ENCODE measurements at regions not wholly inside any gene's neighbourhood (a gene's known extent, or its start where the extent isn't known, plus 50 kb on each side); places are given as distances from the start of the nearest gene placed in this dataset.
"Not testable (repeated sequence)": the region's sequence is repeated elsewhere in the genome, so short reads cannot be mapped to it uniquely, and the experiment has no call there.

- Histone ChIP-seq H3K9ac (no peak overlapping the region), H3K4me3 (no peak overlapping the region), H3K27ac (no peak overlapping the region), H3K4me1 (no peaks in the 10 kb centered on the region), H3K4me2 (no peak overlapping the region), H4K20me1 (no peaks in the 10 kb centered on the region), H3K27me3 (no peaks in the 10 kb centered on the region), H3K9me3 (replicated peaks in 1 of 11) (no peaks in the 10 kb centered on the region), H3K36me3 (no peaks in the 10 kb centered on the region)
- no peak for TF ChIP-seq Cebpa-rat (IDR thresholded peaks at IDR 0.05)
Measured at GRCh38 chr21:16441789-16442188, 712.0 kb downstream of the USP25 start.

- H3K4me1 ChIP-seq = peaks cover 0 to 8% (median 0%) of the 10 kb centered on the region in 10 experiments; a peak in 2 of 20 replicates
- H3K27me3 ChIP-seq = no peaks in the 10 kb centered on the region
- TF ChIP-seq Cebpa-rat (IDR thresholded peaks at IDR 0.05) = no peak
- no peaks in the 10 kb centered on the region for H3K36me3 ChIP-seq
- no peak overlapping the region for H3K9ac ChIP-seq
- no peaks in the 10 kb centered on the region for H3K9me3 ChIP-seq (replicated peaks in 1 of 11)
- no peak overlapping the region for H3K4me3 ChIP-seq
- H4K20me1 ChIP-seq = no peaks in the 10 kb centered on the region
- no peak overlapping the region for H3K4me2 ChIP-seq
- H3K27ac ChIP-seq = no peak overlapping the region
Measured at GRCh38 chr21:16454399-16454798, 724.6 kb downstream of the USP25 start.

- H3K27me3 ChIP-seq = no peaks in the 10 kb centered on the region
- H3K36me3 ChIP-seq = no peaks in the 10 kb centered on the region
- no peaks in the 10 kb centered on the region for H3K9me3 ChIP-seq (replicated peaks in 1 of 11)
- no peak for TF ChIP-seq Cebpa-rat (IDR thresholded peaks at IDR 0.05)
- H3K4me1 ChIP-seq = peaks cover 0 to 8% (median 0%) of the 10 kb centered on the region in 10 experiments; a peak in 2 of 20 replicates
- no peaks in the 10 kb centered on the region for H4K20me1 ChIP-seq
- no peak overlapping the region for H3K9ac ChIP-seq
- no peak overlapping the region for H3K4me2 ChIP-seq
- H3K27ac ChIP-seq = no peak overlapping the region
- no peak overlapping the region for H3K4me3 ChIP-seq
Measured at GRCh38 chr21:16455526-16455925, 725.7 kb downstream of the USP25 start.

- H3K4me1 ChIP-seq = peaks cover 0 to 8% (median 0%) of the 10 kb centered on the region in 10 experiments; a peak in 2 of 20 replicates
- no peaks in the 10 kb centered on the region for H3K9me3 ChIP-seq (replicated peaks in 1 of 11)
- no peaks in the 10 kb centered on the region for H3K36me3 ChIP-seq
- no peak for TF ChIP-seq Cebpa-rat (IDR thresholded peaks at IDR 0.05)
- H3K27me3 ChIP-seq = no peaks in the 10 kb centered on the region
- H3K4me3 ChIP-seq = no peak overlapping the region
- H4K20me1 ChIP-seq = no peaks in the 10 kb centered on the region
- H3K9ac ChIP-seq = no peak overlapping the region
- H3K27ac ChIP-seq = no peak overlapping the region
- H3K4me2 ChIP-seq = no peak overlapping the region
Measured at GRCh38 chr21:16455978-16456377, 726.2 kb downstream of the USP25 start.

GRCh38 chr21:16457498-16457897 is 727.7 kb downstream of the USP25 start:
- Histone ChIP-seq H3K9ac (no peak overlapping the region), H3K4me3 (no peak overlapping the region), H4K20me1 (no peaks in the 10 kb centered on the region), H3K27me3 (no peaks in the 10 kb centered on the region), H3K9me3 (replicated peaks in 1 of 11) (no peaks in the 10 kb centered on the region), H3K27ac (no peak overlapping the region), H3K36me3 (no peaks in the 10 kb centered on the region), H3K4me2 (no peak overlapping the region), H3K4me1 (peaks cover 0 to 8% (median 0%) of the 10 kb centered on the region in 10 experiments; a peak in 2 of 20 replicates)
- TF ChIP-seq Cebpa-rat (IDR thresholded peaks at IDR 0.05) = no peak

- Histone ChIP-seq H3K9me3 (replicated peaks in 1 of 11) (peaks cover 8 to 19% (median 12%) of the 10 kb centered on the region in 11 experiments; a peak in 19 of 22 replicates), H3K36me3 (no peaks in the 10 kb centered on the region), H3K27me3 (no peaks in the 10 kb centered on the region), H3K9ac (no peak overlapping the region), H3K4me3 (no peak overlapping the region), H4K20me1 (no peaks in the 10 kb centered on the region), H3K27ac (no peak overlapping the region), H3K4me1 (0 out of 20 replicates have a peak, but pooled peaks cover 0 to under 1% (median 0%) of the 10 kb centered on the region in 10 experiments), H3K4me2 (no peak overlapping the region)
- TF ChIP-seq Cebpa-rat (IDR thresholded peaks at IDR 0.05) = no peak
Measured at GRCh38 chr21:16460936-16461335, 731.2 kb downstream of the USP25 start.

- not testable (repeated sequence) for H3K27me3 ChIP-seq, H3K36me3 ChIP-seq, H3K4me2 ChIP-seq, H3K9ac ChIP-seq, H3K27ac ChIP-seq, H3K4me3 ChIP-seq, H3K4me1 ChIP-seq, H4K20me1 ChIP-seq
- H3K9me3 ChIP-seq (replicated peaks in 1 of 11) = peaks cover 8 to 19% (median 12%) of the 10 kb centered on the region in 11 experiments; a peak in 19 of 22 replicates
Measured at GRCh38 chr21:16464211-16464889, 734.6 kb downstream of the USP25 start.

- Histone ChIP-seq H3K27me3 (no peaks in the 10 kb centered on the region), H3K9ac (no peak overlapping the region), H3K4me2 (no peak overlapping the region), H3K27ac (no peak overlapping the region), H3K9me3 (replicated peaks in 1 of 11) (peaks cover 8 to 14% (median 11%) of the 10 kb centered on the region in 11 experiments; a peak in 19 of 22 replicates), H3K36me3 (no peaks in the 10 kb centered on the region), H3K4me3 (no peak overlapping the region), H4K20me1 (no peaks in the 10 kb centered on the region), H3K4me1 (no peaks in the 10 kb centered on the region)
- no peak for TF ChIP-seq Cebpa-rat (IDR thresholded peaks at IDR 0.05)
Measured at GRCh38 chr21:16468184-16468583, 738.4 kb downstream of the USP25 start.

- Histone ChIP-seq H3K4me1 (no peaks in the 10 kb centered on the region), H3K27me3 (no peaks in the 10 kb centered on the region), H3K9me3 (replicated peaks in 1 of 11) (no peaks in the 10 kb centered on the region), H4K20me1 (no peaks in the 10 kb centered on the region), H3K27ac (no peak overlapping the region), H3K9ac (no peak overlapping the region), H3K4me2 (no peak overlapping the region), H3K36me3 (no peaks in the 10 kb centered on the region), H3K4me3 (no peak overlapping the region)
- TF ChIP-seq Cebpa-rat (IDR thresholded peaks at IDR 0.05) = no peak
Measured at GRCh38 chr21:16473988-16474387, 744.2 kb downstream of the USP25 start.
